ENCODE measurements at regions not wholly inside any gene's neighbourhood (a gene's known extent, or its start where the extent isn't known, plus 50 kb on each side); places are given as distances from the start of the nearest gene placed in this dataset.

DNA sequence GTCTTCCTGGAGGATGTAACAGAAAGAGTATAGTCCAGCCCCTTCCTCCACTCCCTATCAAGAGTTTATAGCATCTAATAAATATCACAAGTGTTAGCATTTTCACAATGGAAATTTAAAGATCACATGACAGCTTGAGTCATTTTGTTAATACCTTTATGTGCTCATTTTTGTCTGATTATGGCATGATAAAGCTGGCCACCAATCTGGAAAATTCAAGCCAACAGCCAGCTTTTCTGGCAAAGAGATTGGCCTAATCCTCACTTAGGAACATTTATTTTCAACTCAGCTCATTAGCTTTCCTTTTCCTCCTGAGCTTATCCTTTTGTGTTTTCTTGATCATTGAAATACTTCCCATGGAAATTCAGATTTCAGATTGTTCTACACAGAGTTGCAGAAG lies 262.9 kb upstream of the RBMS1 start:
- TF ChIP-seq TEAD4 (IDR thresholded peaks at IDR 0.05) (no peak), EGR1 (IDR thresholded peaks at IDR 0.05) (no peak)

Measured in Ishikawa (cell line).